Spinal cord (tissue), 9 donors: ENCODE measurements at regions not wholly inside any gene's neighbourhood (a gene's known extent, or its start where the extent isn't known, plus 50 kb on each side); places are given as distances from the start of the nearest gene placed in this dataset.

Experiments
- DNase-seq, 6 donors: peaks; one replicate each; pipeline versions ENCODE4 v3.0.0 to v3.0.0-alpha.2; 2013 to 2015; ENCODE audit warnings: low spot score in 6 of 6, low read depth in 4 of 6
- H3K27ac ChIP-seq: one replicate; pipeline ENCODE4 v1.5.1; 2013; ENCODE audit warnings: low read depth, low read length, control low read depth
- H3K27me3 ChIP-seq: one replicate; pipeline ENCODE4 v1.6.1; 2013; ENCODE audit warnings: low read length; ENCODE audit not compliant: control insufficient read depth, insufficient read depth
- H3K36me3 ChIP-seq: one replicate; pipeline ENCODE4 v1.6.1; 2013; ENCODE audit warnings: low read length; ENCODE audit not compliant: control insufficient read depth, insufficient read depth
- H3K4me1 ChIP-seq: one replicate; pipeline ENCODE4 v1.6.1; 2013; ENCODE audit warnings: low read length; ENCODE audit not compliant: control insufficient read depth, insufficient read depth
- H3K4me3 ChIP-seq: one replicate; pipeline ENCODE4 v1.5.1; 2013; ENCODE audit warnings: low read depth, low read length, control low read depth
- H3K9me3 ChIP-seq: one replicate; pipeline ENCODE4 v1.6.1; 2013; ENCODE audit warnings: low read length; ENCODE audit not compliant: control insufficient read depth, insufficient read depth
- WGBS: methylation state at CpG from one replicate; pipeline ENCODE4 v1.1.5; 2013; ENCODE audit warnings: missing lambda C conversion rate; ENCODE audit not compliant: insufficient coverage; 5-methylcytosine and 5-hydroxymethylcytosine counted together
- donor health status: healthy.

GRCh38 chr9:82553654-82554366, 509.1 kb downstream of the RASEF start:
- Histone ChIP-seq H3K4me1 (no peaks in the 10 kb centered on the region), H3K27me3 (no peaks in the 10 kb centered on the region), H3K9me3 (no peaks in the 10 kb centered on the region), H3K4me3 (no peak overlapping the region), H3K27ac (no peak overlapping the region), H3K36me3 (no peaks in the 10 kb centered on the region)
- DNase-seq: no peak
- 75% methylated on average over 6 of the region's 8 CpGs for WGBS

- DNase-seq: no peak
- Histone ChIP-seq H3K27me3 (no peaks in the 10 kb centered on the region), H3K36me3 (no peaks in the 10 kb centered on the region), H3K9me3 (no peaks in the 10 kb centered on the region), H3K27ac (no peak overlapping the region), H3K4me1 (no peaks in the 10 kb centered on the region), H3K4me3 (no peak overlapping the region)
- 100% methylated on average over 1 of the region's 3 CpGs for WGBS
Observed at GRCh38 chr9:82554381-82554780, 508.6 kb downstream of the RASEF start.

DNA sequence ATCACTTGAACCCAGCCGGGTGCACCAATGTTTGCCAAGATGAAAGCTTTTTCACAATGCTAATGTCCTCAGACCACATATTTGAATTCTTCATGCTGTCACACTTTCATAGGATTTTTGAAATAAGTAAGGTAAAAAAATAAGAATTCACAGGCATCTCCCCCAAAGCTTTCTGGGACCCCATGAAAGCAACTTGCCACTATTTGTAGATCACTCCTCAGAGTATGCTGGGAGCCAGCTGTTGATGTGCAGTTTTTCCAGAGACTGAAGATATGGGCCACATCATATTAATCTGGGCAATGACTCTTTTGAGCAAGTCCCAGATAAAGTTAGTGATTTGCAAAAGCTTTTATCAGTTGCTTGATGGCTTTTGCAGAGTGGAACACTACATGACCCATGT, 507.9 kb downstream of the RASEF start:
- no CpG with 5 or more reads among the region's 1 CpG for WGBS
- H3K4me1 ChIP-seq: no peaks in the 10 kb centered on the region
- no peaks in the 10 kb centered on the region for H3K27me3 ChIP-seq
- H3K27ac ChIP-seq: no peak overlapping the region
- no peaks in the 10 kb centered on the region for H3K9me3 ChIP-seq
- no peak overlapping the region for H3K4me3 ChIP-seq
- H3K36me3 ChIP-seq: no peaks in the 10 kb centered on the region
- DNase-seq: no peak

- DNase-seq: peak in 1 of 6 donors; percentile 35
- no peak overlapping the region for H3K27ac ChIP-seq
- no peak overlapping the region for H3K4me3 ChIP-seq
- no peaks in the 10 kb centered on the region for H3K27me3 ChIP-seq
- H3K9me3 ChIP-seq: no peaks in the 10 kb centered on the region
- no peaks in the 10 kb centered on the region for H3K36me3 ChIP-seq
- WGBS: no CpG with 5 or more reads among the region's 7 CpGs
- H3K4me1 ChIP-seq: no peaks in the 10 kb centered on the region
Observed at GRCh38 chr9:82555431-82556051, 507.4 kb downstream of the RASEF start.

- no peak for DNase-seq
- WGBS: 100% methylated on average over 1 of the region's 1 CpG
- Histone ChIP-seq H3K4me3 (no peak overlapping the region), H3K4me1 (no peaks in the 10 kb centered on the region), H3K36me3 (no peaks in the 10 kb centered on the region), H3K27ac (no peak overlapping the region), H3K27me3 (no peaks in the 10 kb centered on the region), H3K9me3 (no peaks in the 10 kb centered on the region)
Observed at GRCh38 chr9:82558346-82558745, 504.6 kb downstream of the RASEF start.

DNA sequence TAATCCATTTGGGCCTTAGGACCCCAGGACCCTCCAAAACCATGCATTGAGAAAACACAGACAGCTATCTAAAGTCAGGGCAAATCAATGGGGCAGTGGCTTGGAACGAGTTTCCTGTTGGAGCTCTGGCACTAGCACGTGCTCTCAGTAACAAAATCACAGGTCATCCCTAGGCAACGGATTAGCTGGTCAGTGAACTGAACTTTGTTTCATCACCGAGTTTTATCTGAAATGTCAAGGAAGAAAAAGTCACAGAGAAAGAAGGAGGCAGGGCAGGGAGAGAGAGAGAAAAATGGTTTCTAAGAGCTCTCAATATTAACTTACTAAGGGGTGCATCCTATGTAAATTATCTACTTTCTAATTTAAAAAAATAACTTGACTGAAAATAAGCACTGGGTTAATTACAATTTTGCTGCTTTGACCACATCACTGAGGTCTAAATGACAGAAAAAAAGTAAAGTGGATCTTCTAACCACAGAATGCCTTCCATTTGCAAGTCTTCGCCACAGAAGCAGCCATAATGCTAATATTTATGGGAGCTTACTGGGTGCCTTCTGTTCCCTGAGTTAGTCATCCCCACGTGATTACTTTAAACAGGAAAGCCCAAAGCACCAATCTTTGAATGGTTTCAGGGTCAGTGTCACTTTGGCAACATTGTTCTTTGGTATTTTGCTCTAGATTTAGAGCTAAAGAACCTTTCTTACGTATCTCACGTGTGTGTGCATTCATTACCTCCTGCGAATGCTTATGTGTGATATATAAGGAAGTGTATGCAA, 503.9 kb downstream of the RASEF start:
- Histone ChIP-seq H3K9me3 (peaks cover 2% of the 10 kb centered on the region), H3K4me1 (no peaks in the 10 kb centered on the region), H3K27me3 (no peaks in the 10 kb centered on the region), H3K36me3 (no peaks in the 10 kb centered on the region), H3K27ac (no peak overlapping the region), H3K4me3 (no peak overlapping the region)
- 60% methylated on average over 1 of the region's 9 CpGs for WGBS
- DNase-seq: no peak

GRCh38 chr9:82560036-82560435, 502.9 kb downstream of the RASEF start:
- Histone ChIP-seq H3K4me1 (no peaks in the 10 kb centered on the region), H3K27me3 (no peaks in the 10 kb centered on the region), H3K36me3 (no peaks in the 10 kb centered on the region), H3K27ac (no peak overlapping the region), H3K9me3 (peaks cover 2% of the 10 kb centered on the region), H3K4me3 (no peak overlapping the region)
- WGBS: 86% methylated on average over 1 of the region's 1 CpG
- peak in 1 of 6 donors; percentile 28 for DNase-seq

GRCh38 chr9:82560457-82560904, 502.5 kb downstream of the RASEF start:
- Histone ChIP-seq H3K9me3 (peaks cover 2% of the 10 kb centered on the region), H3K27me3 (no peaks in the 10 kb centered on the region), H3K4me1 (peaks cover 4% of the 10 kb centered on the region), H3K4me3 (no peak overlapping the region), H3K27ac (no peak overlapping the region), H3K36me3 (no peaks in the 10 kb centered on the region)
- DNase-seq: no peak
- WGBS: 95% methylated on average over 4 of the region's 9 CpGs

DNA sequence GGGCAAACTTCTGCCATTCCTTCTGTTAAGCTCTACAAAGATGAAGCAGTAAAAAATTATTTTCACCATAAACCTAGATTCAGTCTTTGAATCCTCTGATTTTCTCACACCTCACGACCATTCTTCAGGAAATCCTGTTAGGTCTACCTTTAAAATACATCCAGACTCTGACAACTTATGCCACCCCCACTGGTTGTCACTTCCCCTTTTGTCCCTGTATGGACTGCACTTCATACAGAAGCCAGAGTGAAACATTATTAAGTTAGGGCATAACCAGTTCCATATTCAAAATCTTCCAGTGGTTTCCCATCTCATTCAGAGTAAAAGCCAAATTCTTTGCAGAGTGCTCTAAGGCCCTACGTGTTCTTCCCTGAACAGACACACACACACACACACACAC, 499.8 kb downstream of the RASEF start:
- Histone ChIP-seq H3K27ac (no peak overlapping the region), H3K9me3 (peaks cover 2% of the 10 kb centered on the region), H3K36me3 (no peaks in the 10 kb centered on the region), H3K4me1 (peaks cover 4% of the 10 kb centered on the region), H3K27me3 (no peaks in the 10 kb centered on the region), H3K4me3 (no peak overlapping the region)
- WGBS: 94% methylated on average over 2 of the region's 2 CpGs
- no peak for DNase-seq
